ENCODE measurements at regions not wholly inside any gene's neighbourhood (a gene's known extent, or its start where the extent isn't known, plus 50 kb on each side); places are given as distances from the start of the nearest gene placed in this dataset.

DNA sequence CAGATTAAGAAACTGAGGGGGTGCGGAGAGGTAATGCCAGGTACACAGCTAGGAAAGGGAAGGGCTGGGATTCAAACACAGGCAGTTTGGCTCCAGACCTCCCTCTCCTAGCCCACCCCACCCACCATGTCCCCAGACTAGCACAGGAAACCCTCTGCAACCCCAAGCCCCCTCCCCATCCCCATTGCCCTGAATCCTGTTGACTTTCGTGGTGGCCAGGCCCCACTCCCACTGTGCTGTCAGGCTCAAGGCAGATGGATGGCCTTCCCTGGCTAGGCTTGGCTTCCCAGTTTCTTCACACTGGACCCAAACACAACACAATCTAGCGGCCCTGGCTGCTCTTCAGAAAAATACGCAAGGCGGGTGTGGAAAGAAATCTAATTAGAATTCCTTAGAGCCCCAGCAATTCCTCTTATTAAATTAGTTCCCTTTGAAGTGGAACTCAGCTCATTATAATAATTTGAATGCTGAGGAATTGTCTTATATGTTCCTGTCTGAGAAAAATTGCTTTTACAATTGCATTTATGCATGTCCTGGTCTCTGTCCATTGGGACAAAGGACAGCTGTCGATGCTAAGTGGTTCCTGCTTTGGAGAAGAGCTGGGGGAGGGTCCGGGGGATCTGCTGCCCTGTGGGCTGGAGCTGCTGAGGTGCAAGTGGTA lies 97.4 kb downstream of the SYF2 start:
- no peak for FAIRE-seq
- no peak for TF ChIP-seq TAF1 (IDR thresholded peaks at IDR 0.05; ENCODE audit: low read depth, low read length)
- no peak for TF ChIP-seq POLR2AphosphoS5 (IDR thresholded peaks at IDR 0.05; ENCODE audit: low read depth, low read length)
- no peak for TF ChIP-seq PAX5 (IDR thresholded peaks at IDR 0.05; ENCODE audit: insufficient read depth, low read length, severe bottlenecking)
- TF ChIP-seq POLR2A (IDR thresholded peaks at IDR 0.05; ENCODE audit: low read depth, low read length), result no peak
- no peak for TF ChIP-seq SPI1 (IDR thresholded peaks at IDR 0.05; ENCODE audit: low read depth, low read length)
- TF ChIP-seq POU2F2 (IDR thresholded peaks at IDR 0.05; ENCODE audit: low read depth, low read length), result no peak

DNA sequence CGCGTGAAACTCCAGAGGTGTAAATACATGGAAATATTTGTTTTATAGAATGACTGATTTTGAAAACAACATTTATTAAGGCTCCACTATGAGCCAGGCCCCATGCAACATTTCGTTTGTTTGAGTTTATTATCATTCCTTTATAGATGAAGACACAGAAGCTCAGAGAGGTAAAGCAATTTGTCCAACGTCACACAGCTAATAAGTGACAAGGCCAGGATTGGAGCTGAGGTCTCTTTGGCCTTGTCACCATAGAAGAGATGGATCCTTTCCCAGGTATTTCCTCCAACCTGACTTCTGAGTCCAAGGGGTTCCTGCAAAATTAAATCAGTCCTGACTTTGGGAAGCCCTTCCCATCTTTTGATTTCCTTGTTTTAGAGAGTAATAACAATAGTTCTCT lies 98.0 kb downstream of the SYF2 start:
- DNase-seq (ENCODE audit: insufficient read length, low spot score), result no peak
- FAIRE-seq, result no peak
- TF ChIP-seq POU2F2 (IDR thresholded peaks at IDR 0.05; ENCODE audit: low read depth, low read length) (no peak), PAX5 (IDR thresholded peaks at IDR 0.05; ENCODE audit: insufficient read depth, low read length, severe bottlenecking) (no peak), TAF1 (IDR thresholded peaks at IDR 0.05; ENCODE audit: low read depth, low read length) (no peak), POLR2AphosphoS5 (IDR thresholded peaks at IDR 0.05; ENCODE audit: low read depth, low read length) (no peak), SPI1 (IDR thresholded peaks at IDR 0.05; ENCODE audit: low read depth, low read length) (no peak), POLR2A (IDR thresholded peaks at IDR 0.05; ENCODE audit: low read depth, low read length) (no peak)

More for the DNA sequence above, 97.4 kb downstream of the SYF2 start:
- DNase-seq (ENCODE audit: insufficient read length, low spot score), result no peak

DNA sequence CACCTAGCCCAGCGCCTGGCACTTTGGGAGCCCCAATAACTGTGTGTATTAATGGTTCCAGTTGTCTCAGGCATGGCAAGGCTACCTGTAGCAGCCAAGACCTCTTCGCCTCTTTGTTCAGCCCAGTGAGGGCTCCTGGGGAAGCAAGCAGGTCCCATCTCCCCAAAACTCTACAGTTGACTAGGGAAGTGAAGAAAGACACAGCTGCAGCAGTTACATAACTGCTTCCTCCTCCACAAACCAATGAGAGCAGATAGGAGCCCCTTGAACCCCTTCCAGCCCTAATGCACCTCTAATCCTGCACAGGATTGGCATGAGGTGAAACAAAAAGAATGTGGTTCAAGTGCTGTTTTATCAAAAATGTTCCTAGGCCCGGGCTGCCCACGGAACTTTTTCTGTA lies 100.5 kb downstream of the SYF2 start:
- no peak for DNase-seq (ENCODE audit: insufficient read length, low spot score)
- no peak for FAIRE-seq
- TF ChIP-seq POU2F2 (IDR thresholded peaks at IDR 0.05; ENCODE audit: low read depth, low read length) (no peak), POLR2A (IDR thresholded peaks at IDR 0.05; ENCODE audit: low read depth, low read length) (no peak), POLR2AphosphoS5 (IDR thresholded peaks at IDR 0.05; ENCODE audit: low read depth, low read length) (no peak), PAX5 (IDR thresholded peaks at IDR 0.05; ENCODE audit: insufficient read depth, low read length, severe bottlenecking) (no peak), SPI1 (IDR thresholded peaks at IDR 0.05; ENCODE audit: low read depth, low read length) (peak; percentile 15; the same call in 1 of the 2 replicates), TAF1 (IDR thresholded peaks at IDR 0.05; ENCODE audit: low read depth, low read length) (no peak)

DNA sequence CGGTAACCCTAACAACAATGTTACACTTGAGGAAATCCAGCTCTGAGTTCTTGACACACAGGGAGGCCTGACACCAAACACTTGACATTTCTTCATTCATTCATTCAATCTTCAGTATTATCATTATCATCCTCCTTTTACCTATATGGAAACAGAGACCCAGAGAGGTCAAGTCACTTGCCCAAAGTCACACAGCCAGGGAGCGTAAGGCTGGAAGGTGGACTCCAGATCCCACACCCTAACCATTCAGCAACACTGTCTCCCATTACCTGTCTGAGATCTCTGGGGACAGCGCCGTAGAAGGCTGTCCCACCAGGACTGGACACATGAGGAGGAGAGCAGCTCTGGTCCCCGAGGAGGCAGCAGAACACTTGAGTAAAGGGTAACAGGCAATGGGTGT lies 101.4 kb downstream of the SYF2 start:
- no peak for TF ChIP-seq POLR2A (IDR thresholded peaks at IDR 0.05; ENCODE audit: low read depth, low read length)
- TF ChIP-seq PAX5 (IDR thresholded peaks at IDR 0.05; ENCODE audit: insufficient read depth, low read length, severe bottlenecking), result no peak
- TF ChIP-seq POLR2AphosphoS5 (IDR thresholded peaks at IDR 0.05; ENCODE audit: low read depth, low read length), result no peak
- FAIRE-seq (no peak), DNase-seq (ENCODE audit: insufficient read length, low spot score) (no peak)

DNA sequence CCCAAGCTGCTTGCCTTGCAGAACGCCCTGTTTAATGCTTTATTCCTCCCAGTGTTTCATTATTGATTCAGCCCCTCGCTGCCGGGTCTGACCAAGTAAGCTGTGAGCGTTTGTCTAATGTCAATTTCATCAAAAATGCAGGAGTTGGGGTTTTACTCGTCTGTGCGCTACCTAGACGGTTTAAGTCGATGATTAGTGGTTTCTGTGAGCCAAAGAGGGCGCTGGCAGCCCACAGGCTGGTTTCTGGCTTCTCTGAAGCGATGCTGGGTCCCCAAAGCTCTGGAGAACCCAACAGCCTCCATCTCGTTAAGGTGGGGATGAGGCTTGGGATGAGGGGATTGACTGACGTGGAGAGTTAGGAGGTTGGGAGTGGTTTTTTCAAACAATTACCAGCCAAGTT lies 102.9 kb downstream of the SYF2 start:
- TF ChIP-seq TAF1 (IDR thresholded peaks at IDR 0.05; ENCODE audit: low read depth, low read length) (no peak), POU2F2 (IDR thresholded peaks at IDR 0.05; ENCODE audit: low read depth, low read length) (no peak), SPI1 (IDR thresholded peaks at IDR 0.05; ENCODE audit: low read depth, low read length) (no peak), POLR2A (IDR thresholded peaks at IDR 0.05; ENCODE audit: low read depth, low read length) (no peak), POLR2AphosphoS5 (IDR thresholded peaks at IDR 0.05; ENCODE audit: low read depth, low read length) (no peak), PAX5 (IDR thresholded peaks at IDR 0.05; ENCODE audit: insufficient read depth, low read length, severe bottlenecking) (no peak)
- FAIRE-seq, result no peak
- no peak for DNase-seq (ENCODE audit: insufficient read length, low spot score)

DNA sequence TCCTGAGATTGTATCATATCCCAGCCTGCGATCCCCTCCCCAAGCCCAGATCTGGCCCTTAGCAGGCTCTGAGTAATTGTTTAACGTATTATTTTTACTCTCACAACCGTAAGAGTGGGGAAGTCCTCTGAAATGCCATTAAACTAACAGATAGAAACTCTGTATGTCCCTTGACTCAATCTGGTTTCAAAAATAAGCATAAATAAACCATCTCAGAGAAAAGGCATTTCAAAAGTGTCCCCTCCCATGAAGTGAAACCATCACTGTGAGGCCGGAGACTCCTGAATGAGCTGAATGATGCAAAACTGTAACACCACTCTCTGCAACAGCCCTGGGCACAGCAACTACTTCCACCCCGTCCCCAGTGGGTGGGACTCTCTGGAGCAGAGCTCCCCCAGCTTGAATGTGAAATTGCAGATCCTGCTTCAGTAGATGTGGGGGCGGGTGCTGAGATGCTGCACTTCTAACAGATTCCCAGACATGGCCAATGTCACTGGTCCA lies 104.1 kb downstream of the SYF2 start:
- FAIRE-seq (peak; percentile 88), DNase-seq (ENCODE audit: insufficient read length, low spot score) (no peak)
- 0 out of 2 replicates have a peak, but pooled peaks have one; percentile 23 for TF ChIP-seq POU2F2 (IDR thresholded peaks at IDR 0.05; ENCODE audit: low read depth, low read length)
- TF ChIP-seq POLR2A (IDR thresholded peaks at IDR 0.05; ENCODE audit: low read depth, low read length), result no peak

DNA sequence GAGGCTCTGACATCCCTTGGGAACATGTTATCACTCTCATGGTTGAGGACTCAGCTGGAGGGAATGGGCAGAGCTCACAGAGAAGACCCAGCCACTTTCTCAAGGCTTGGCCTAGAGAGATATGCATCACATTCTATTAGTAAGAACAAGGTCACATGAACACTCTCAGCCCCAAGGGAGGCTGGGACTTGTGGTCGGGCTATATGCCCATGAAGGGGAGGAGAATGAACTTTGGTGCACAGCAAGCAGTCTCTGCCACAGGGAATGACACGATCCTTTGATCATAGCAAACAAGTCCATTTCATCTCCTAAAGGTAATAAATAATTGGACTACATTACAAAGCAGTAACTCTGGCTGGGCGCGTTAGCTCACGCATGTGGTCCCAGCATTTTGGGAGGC lies 105.7 kb downstream of the SYF2 start:
- FAIRE-seq (peak; percentile 38), DNase-seq (ENCODE audit: insufficient read length, low spot score) (no peak)
- TF ChIP-seq POU2F2 (IDR thresholded peaks at IDR 0.05; ENCODE audit: low read depth, low read length) (no peak), POLR2AphosphoS5 (IDR thresholded peaks at IDR 0.05; ENCODE audit: low read depth, low read length) (no peak), PAX5 (IDR thresholded peaks at IDR 0.05; ENCODE audit: insufficient read depth, low read length, severe bottlenecking) (no peak)

DNA sequence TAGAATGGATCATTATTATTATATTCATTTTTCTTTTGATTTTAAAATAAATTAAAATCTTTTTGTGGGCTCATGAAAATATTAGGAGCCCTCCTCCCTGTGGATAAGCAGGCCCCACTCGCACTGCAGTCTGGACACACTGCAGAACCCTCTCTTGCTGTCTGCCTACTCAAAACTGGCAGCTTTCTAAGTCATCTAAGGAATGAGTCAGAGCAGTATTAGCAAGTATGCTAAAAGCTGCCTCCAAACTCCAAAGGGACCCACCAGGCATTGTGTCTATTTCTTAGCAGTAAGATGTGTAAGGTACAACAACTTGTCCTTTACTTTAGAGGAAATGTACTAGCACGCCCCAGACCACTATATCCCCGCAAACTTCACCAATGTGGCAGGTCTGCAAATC lies 108.8 kb downstream of the SYF2 start:
- FAIRE-seq (no peak), DNase-seq (ENCODE audit: insufficient read length, low spot score) (no peak)
- no peak for TF ChIP-seq POU2F2 (IDR thresholded peaks at IDR 0.05; ENCODE audit: low read depth, low read length)
- no peak for TF ChIP-seq SPI1 (IDR thresholded peaks at IDR 0.05; ENCODE audit: low read depth, low read length)

DNA sequence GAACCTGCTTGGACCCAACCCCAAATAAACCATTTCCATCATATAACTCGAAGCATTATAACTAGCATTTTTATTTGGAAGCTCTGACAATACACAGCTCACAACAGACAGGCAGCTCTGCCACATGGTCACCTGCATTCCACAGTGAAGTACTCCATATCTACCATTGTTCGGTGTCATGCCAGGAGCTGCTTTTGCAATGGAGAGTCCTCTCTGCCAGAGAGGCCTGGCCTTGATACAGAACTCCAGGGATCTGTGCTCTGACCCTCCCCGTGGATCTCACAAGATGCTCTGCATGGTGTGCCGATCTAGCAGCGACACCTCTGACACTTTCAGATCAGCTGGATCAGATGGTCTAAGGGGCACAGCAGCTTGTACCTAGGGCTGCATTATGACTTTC lies 109.6 kb downstream of the SYF2 start:
- FAIRE-seq (peak; percentile 28), DNase-seq (ENCODE audit: insufficient read length, low spot score) (no peak)
- TF ChIP-seq SPI1 (IDR thresholded peaks at IDR 0.05; ENCODE audit: low read depth, low read length) (no peak), POLR2AphosphoS5 (IDR thresholded peaks at IDR 0.05; ENCODE audit: low read depth, low read length) (no peak), POU2F2 (IDR thresholded peaks at IDR 0.05; ENCODE audit: low read depth, low read length) (no peak), POLR2A (IDR thresholded peaks at IDR 0.05; ENCODE audit: low read depth, low read length) (no peak), PAX5 (IDR thresholded peaks at IDR 0.05; ENCODE audit: insufficient read depth, low read length, severe bottlenecking) (no peak), TAF1 (IDR thresholded peaks at IDR 0.05; ENCODE audit: low read depth, low read length) (no peak)

DNA sequence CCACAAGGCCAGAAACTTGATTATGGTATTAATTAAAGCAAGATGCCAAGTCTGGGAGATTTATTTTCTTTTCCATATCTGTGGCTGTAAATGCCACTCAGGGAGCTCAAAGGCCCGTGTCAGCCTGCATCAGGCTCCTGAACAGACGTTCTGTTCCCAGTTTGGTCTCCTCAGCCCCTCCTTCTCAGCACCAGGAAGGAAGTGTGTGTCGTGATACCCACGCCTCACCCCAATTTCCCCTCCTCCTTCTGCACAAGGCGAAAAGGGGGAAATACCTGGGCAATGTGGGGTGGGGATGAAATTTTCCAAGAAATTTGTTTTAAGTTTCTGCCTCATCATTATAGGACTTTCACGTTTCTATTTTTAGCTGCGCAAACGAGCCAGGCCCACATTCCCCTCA lies 112.0 kb downstream of the SYF2 start:
- FAIRE-seq, result no peak
- DNase-seq (ENCODE audit: insufficient read length, low spot score), result no peak
- TF ChIP-seq POLR2AphosphoS5 (IDR thresholded peaks at IDR 0.05; ENCODE audit: low read depth, low read length) (no peak), SPI1 (IDR thresholded peaks at IDR 0.05; ENCODE audit: low read depth, low read length) (0 out of 2 replicates have a peak, but pooled peaks have one; percentile 18)
